HG03565 (cell line): ENCODE measurements at regions not wholly inside any gene's neighbourhood (a gene's known extent, or its start where the extent isn't known, plus 50 kb on each side); places are given as distances from the start of the nearest gene placed in this dataset.
"Not testable (repeated sequence)": the region's sequence is repeated elsewhere in the genome, so short reads cannot be mapped to it uniquely, and the experiment has no call there.

Experiments used
- ATAC-seq: cut with Tn5 transposase; IDR thresholded peaks from one replicate; pipeline ENCODE4 v1.9.1; 2021; ENCODE audit warnings: mild to moderate bottlenecking, moderate library complexity; ENCODE audit not compliant: unreplicated experiment

DNA sequence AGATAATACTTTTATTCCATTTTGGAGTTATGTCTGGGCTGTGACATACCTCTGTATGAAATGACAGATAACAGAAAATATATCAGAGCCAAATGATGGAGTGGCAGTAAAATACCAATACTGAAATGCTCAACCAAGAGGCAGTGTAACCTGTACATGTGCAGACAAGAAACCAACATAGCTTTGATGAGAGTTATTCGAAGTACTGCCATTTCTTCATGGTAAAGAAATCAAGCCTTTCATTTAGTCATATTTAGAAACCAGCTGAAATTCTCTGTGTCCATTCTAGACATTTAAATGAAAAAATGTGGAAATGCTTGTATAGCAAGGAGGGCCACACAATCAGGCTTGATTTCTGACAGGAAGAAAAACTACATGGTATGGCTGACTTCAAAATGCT is 127.1 kb upstream of the PTPRZ1 start:
- no peak for ATAC-seq

- ATAC-seq = no peak
These were observed 128.1 kb upstream of the PTPRZ1 start for GRCh38 chr7:121744877-121745276.

DNA sequence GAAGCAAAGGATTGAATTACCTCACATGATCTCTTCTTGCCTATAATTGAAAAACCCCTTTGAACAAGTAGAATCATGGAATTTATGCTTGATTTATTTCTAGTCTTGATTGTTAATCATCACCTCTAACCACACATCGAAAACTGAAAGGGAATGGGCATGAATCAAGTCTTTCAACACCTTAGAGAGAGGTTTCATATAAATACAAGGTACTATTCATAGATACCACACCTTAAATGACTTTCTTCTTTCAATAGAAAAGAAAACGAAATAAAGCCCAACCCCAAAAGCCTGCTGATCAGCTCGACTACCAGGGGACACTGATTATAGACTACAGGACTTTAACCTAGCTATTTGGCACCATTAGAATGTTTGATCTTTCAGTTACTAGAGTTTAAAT is 128.6 kb upstream of the PTPRZ1 start:
- ATAC-seq = no peak

- no peak for ATAC-seq
These were observed 131.1 kb upstream of the PTPRZ1 start for GRCh38 chr7:121741896-121742295.

DNA sequence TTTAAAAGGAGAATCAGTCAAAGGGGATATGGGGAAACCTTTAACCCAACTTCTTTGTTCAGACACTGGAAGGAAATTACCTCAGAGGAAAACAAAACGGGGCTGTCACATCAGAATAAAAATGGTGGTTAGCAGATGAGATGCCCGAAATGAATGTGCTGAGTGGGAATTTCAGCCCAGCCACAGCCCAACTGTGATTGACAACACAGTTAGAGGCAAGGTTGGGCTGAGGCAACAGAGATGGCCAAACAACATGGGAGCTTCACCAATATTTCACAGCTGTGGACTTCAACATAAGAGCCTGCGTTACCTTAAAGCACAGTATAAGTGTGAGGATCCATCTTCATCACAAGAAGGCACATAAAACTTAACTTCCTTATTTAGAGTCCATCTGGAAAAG is 133.5 kb upstream of the PTPRZ1 start:
- no peak for ATAC-seq

- no peak for ATAC-seq
These were observed 142.1 kb upstream of the PTPRZ1 start for GRCh38 chr7:121730869-121731268.

- ATAC-seq = no peak
These were observed 158.2 kb upstream of the PTPRZ1 start for GRCh38 chr7:121714559-121715303.

GRCh38 chr7:121712961-121713360 is 160.0 kb upstream of the PTPRZ1 start:
- ATAC-seq = not testable (repeated sequence)

DNA sequence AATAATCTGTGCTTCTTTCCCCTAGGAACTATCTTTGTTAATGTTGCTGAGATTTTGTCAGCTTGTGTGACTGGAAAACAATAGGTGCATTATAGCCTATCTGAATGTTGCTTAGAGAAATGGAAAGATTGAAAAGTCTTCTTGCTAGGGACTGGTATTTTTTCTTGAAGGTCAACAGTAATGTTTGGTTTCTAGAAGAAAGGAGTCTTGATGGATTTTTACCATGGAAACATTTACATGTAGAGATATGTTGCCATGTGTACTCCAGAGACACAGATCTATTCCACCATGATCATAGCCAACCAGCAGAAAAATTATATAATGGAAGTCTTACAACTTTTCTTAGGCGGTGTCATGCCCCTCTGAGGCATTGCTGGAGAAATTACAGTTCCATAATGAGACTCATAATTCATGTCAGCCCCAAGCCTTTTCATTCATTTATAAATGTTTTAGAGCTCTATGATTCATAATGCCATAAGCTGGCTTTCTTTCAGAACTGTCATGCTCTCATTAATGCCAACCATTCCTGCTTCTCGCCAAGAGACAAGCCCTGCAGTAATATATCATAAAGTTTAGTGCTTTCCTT is 175.1 kb upstream of the PTPRZ1 start:
- no peak for ATAC-seq

- ATAC-seq = no peak
These were observed 176.0 kb upstream of the PTPRZ1 start for GRCh38 chr7:121696954-121697353.

GRCh38 chr7:121689749-121690148 is 183.2 kb upstream of the PTPRZ1 start:
- no peak for ATAC-seq

- no peak for ATAC-seq
These were observed 191.3 kb upstream of the PTPRZ1 start for GRCh38 chr7:121681700-121682099.

- ATAC-seq = no peak
These were observed 196.8 kb upstream of the PTPRZ1 start for GRCh38 chr7:121676168-121676567.

GRCh38 chr7:121674455-121674854 is 198.5 kb upstream of the PTPRZ1 start:
- not testable (repeated sequence) for ATAC-seq

DNA sequence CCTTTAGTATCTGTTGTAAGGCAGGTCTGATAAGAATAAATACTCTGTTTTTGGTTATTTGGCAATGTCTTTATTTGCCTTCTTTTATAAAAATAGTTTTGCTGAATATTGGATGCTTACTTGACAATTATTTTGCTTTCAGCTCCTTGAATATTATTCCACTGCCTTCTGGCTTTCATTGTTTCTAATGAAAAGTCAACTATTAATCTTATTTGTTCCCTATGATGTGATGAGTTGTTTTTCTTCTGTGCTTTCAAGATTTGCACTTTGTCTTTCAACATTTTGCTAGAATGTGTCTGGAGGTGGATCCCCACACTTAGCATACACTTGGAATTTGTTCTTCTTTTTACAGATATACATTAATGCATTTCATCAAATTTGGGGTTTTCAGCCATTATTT is 203.8 kb upstream of the PTPRZ1 start:
- ATAC-seq = no peak

DNA sequence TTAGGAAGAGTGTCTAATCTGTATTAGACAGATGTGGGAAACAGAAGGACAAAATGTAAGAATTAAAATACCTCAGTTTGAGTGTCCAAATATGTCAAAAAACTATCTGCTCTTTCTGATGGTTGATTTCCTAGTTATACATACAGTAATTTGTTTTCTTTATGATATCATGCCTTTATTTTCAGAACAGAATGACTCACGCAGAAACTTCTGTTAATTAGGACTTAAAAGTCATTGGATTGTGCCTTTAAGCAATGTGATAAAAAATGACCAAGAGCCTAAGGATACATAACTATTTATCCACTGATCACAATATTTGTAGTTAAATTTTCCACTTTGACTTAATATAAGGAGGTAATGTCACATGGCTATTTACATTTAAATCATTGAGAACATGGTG is 206.7 kb upstream of the PTPRZ1 start:
- no peak for ATAC-seq

DNA sequence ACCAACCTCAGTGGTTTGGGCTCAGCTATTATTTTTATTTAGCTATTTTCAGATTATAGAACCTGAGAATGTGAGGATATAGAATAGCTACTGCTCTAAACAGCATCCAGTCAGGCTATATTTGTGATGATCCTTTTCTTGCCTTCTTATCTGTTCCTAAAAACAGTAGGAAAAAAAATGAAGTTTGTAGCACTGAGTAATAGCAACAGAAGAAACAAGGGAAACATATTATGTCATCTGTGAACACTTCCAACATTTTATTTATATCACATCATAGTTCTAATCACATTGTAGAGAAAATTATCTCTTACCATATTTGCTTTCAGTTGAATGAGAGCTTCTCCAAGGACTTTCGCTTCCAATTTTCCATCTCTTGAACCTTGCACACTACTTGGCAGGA is 229.6 kb upstream of the PTPRZ1 start:
- ATAC-seq = no peak

GRCh38 chr7:121639705-121640104 is 233.3 kb upstream of the PTPRZ1 start:
- no peak for ATAC-seq

DNA sequence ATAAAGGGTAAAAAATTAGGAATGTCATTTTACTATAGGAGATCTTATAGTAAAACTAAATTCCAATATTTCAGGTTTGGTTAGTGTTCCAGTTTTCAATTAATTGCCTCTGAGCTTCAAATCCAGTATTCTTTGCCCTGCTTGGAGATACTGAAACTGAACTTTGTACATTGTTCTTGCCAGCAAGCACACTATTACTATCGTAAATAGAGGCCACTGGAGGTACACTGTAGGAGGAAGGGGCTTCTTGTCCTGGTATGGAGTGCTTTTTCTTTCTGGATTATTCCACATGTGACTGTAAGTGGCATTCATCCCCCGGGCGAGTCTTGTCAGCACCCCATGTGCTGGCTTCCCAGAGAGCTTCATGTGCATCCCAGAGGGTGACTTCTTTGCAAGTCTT is 234.7 kb upstream of the PTPRZ1 start:
- no peak for ATAC-seq

DNA sequence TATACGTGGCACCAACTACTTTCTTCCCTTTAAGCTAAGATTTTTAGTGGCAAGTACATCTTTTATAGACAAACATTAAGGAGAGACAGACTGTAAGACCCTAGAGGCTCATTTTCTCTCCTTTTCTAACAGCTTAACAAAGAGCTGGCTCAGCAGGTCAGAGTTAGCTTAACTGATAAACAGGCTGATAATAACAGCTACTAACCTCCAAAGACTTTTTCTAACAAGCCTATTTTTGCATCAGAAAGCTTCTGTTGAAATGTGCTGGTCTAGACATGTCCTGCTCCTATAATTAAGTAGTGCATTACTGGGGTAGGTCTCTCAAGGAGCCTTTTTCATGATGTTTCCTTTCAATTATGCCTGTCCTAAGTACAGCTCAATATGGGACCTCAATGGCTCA is 238.2 kb upstream of the FAM3C start:
- ATAC-seq = no peak

- no peak for ATAC-seq
These were observed 237.1 kb upstream of the FAM3C start for GRCh38 chr7:121633186-121633585.

DNA sequence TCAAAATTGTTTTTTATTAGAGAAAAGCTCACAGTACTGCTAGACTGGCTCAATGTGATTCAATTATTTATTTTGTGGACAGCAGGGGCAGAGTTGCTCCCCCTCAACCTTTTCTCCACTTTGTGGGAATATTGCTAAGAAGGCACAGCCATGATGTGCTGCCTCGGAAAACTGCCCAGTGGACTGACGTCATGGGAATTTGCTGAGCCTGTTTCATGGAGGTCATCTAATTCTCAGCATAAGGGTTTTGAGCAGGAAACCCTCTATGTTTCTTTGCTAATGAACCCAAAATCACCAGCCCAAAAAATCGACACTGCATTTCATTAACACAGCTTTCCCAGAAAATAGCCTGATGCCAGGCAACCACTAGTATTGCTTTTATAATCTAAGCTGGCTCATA is 228.8 kb upstream of the FAM3C start:
- no peak for ATAC-seq
